ENCODE measurements at regions not wholly inside any gene's neighbourhood (a gene's known extent, or its start where the extent isn't known, plus 50 kb on each side); places are given as distances from the start of the nearest gene placed in this dataset.

- DNase-seq (ENCODE audit: low read depth, low spot score), result no peak
Observed at GRCh38 chr9:84174486-84174885, 166.1 kb downstream of the SLC28A3 start.

- DNase-seq (ENCODE audit: low read depth, low spot score), result no peak
Observed at GRCh38 chr9:84177407-84177806, 163.2 kb downstream of the SLC28A3 start.

- no peak for DNase-seq (ENCODE audit: low read depth, low spot score)
Observed at GRCh38 chr9:84179531-84179930, 161.0 kb downstream of the SLC28A3 start.

- no peak for DNase-seq (ENCODE audit: low read depth, low spot score)
Observed at GRCh38 chr9:84187090-84187489, 153.5 kb downstream of the SLC28A3 start.

- DNase-seq (ENCODE audit: low read depth, low spot score), result no peak
Observed at GRCh38 chr9:84189904-84190303, 150.7 kb downstream of the SLC28A3 start.

DNA sequence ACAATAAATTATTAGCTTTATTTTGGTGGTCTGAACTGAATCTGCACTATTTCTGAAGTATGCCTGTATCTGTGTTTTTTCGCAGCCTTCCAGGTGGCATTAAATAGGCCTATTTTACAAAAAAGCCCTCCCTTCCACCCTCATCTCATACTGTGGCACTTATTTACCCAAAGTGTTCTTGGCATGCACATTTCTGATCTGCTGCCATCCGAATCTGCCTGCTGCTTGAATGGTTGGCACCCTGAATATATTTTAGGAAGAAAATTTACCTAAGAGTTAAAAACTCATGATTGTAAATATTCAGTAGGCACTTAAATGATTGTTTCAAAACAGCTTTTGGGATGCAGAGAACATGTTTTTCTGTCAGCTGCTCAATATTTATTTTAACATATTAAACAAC, 150.1 kb downstream of the SLC28A3 start:
- no peak for DNase-seq (ENCODE audit: low read depth, low spot score)

DNA sequence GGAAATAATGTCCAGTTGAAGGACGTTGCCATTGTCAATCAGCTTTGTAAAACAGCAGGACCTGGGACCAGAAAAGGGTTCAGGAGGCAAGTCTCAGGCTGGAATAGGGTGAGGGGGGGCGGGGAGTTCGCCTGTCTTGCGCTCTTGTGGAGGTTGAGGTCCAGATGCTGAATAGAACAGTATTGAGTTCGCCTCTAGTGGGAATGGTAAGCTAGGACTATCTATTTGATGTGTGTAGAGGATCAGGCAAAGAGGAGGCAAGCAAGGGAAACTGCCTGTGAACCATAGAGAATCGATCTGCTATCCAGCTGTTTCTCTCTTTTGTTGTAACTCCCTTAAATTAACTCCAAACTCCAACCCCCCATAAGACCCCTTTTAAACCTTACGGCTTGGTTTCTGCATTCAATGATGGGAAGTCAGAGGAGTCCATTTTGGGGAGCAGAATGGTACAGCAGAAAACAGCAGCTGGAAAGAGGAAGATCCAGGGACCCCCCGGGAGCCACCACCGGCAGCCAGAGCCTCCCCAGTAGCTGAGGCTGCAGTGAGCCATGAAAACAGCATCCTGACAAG, 133.7 kb downstream of the SLC28A3 start:
- DNase-seq (ENCODE audit: low read depth, low spot score), result no peak

DNA sequence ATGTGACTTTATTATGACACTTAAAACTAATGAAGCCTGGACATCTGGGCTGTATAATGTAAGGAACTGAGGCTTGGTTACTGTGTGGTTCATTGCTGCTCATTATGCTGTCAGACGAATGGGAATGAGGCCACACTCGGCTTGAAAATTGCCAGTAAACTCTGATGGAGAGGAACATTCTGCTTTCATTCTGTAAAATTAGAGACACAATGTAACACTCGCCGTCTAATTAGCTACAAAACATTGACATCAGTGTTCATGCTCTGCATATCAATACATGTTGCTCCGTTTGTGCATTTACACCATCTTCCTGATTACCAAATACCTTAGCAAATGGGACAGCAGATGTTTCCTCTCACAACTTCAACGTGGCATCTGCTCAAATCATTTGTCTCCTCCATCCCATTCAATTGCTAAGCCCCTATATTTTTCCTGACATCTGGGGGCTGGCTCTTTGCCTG, 133.0 kb downstream of the SLC28A3 start:
- DNase-seq (ENCODE audit: low read depth, low spot score), result no peak

DNA sequence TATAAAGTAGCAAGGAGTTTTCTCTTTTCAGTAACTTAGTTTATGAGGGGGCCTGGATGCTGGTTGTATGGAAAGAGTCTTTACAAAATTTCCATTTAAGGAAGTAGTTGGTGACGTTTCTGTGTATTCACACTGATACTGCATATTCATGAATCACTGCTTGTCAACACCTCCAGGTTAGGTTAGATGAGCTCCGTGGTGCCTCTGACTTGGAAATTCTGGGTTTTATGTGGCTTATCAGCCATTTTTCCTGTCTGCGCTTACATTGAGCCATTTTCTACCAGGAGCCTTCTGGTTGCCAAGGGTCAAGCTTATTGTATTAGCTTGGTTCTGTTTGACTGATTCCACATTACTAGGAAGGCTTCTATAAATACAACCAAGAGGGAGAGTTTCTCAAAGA, 128.3 kb downstream of the SLC28A3 start:
- no peak for DNase-seq (ENCODE audit: low read depth, low spot score)

GRCh38 chr9:84212982-84213381, 127.6 kb downstream of the SLC28A3 start:
- no peak for DNase-seq (ENCODE audit: low read depth, low spot score)

DNA sequence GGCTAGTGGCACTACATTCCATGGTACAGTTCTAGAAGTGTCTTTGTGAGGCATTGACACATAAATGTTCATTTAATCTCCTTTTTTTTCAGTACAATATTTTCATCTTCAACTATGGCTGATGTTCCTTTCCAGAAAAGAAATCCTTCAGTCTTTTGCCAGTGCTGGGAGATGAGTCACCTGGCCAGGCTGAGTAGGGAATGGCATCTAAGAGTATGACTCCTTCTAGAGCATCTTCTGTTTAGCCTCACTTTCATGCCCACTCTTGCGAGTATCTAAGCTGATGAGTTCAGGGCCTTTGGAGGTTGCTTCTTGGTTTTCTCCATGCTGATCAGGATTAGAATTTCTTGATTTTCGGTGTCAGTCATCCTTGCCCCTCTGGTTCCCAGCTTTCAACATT, 124.4 kb downstream of the SLC28A3 start:
- no peak for DNase-seq (ENCODE audit: low read depth, low spot score)

DNA sequence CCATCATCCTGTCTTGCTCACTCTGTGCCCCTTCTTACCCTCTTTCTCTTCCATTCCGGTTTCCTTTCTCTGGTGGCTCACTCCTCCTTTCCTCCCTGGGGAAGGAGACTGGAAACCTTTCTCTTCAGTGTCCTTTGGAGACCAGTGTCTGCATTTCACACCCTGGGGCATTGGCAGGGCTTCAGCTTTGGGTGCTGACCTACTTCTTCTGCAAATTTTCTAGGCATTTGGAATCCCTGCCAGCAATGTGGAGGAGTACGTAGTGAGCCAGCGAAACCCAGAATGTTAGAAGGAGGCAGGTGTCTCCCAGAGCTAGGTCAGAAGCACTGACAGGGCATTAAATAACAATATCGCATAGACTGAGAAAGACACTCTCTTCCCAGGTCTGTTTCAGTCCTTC, 122.2 kb downstream of the SLC28A3 start:
- no peak for DNase-seq (ENCODE audit: low read depth, low spot score)

DNA sequence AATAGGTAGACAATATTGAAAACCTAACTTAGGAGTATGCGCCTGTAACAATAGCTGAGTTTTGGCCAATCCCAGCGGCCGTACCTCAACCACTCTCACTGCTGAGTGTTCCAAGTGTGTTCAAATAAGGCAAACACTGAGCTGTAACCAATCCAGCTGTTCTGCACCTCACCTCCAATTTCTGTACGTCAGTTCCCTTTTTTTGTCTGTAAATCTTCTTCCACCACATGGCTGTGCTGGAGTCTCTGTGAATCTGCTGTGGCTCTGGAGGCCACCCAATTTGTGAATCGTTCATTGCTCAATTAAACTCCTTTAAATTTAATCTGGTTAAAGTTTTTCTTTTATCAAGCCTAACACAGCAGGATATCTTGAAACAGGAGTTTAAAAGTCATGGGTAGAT, 116.3 kb downstream of the SLC28A3 start:
- DNase-seq (ENCODE audit: low read depth, low spot score), result no peak
